ENCODE measurements at regions not wholly inside any gene's neighbourhood (a gene's known extent, or its start where the extent isn't known, plus 50 kb on each side); places are given as distances from the start of the nearest gene placed in this dataset.

GRCh38 chr4:182145334-182145905 is 97.8 kb upstream of the TENM3 start:
- Histone ChIP-seq H3K36me3 (no peaks in the 10 kb centered on the region), H3K4me3 (peak overlapping the region; percentile 60), H3K27me3 (peaks cover 81% of the 10 kb centered on the region), H3K9me3 (no peaks in the 10 kb centered on the region), H3K4me1 (peaks cover 26% of the 10 kb centered on the region), H3K27ac (no peak overlapping the region)
- 16% methylated on average over 12 of the region's 12 CpGs for WGBS
- TF ChIP-seq, protein P1, sequence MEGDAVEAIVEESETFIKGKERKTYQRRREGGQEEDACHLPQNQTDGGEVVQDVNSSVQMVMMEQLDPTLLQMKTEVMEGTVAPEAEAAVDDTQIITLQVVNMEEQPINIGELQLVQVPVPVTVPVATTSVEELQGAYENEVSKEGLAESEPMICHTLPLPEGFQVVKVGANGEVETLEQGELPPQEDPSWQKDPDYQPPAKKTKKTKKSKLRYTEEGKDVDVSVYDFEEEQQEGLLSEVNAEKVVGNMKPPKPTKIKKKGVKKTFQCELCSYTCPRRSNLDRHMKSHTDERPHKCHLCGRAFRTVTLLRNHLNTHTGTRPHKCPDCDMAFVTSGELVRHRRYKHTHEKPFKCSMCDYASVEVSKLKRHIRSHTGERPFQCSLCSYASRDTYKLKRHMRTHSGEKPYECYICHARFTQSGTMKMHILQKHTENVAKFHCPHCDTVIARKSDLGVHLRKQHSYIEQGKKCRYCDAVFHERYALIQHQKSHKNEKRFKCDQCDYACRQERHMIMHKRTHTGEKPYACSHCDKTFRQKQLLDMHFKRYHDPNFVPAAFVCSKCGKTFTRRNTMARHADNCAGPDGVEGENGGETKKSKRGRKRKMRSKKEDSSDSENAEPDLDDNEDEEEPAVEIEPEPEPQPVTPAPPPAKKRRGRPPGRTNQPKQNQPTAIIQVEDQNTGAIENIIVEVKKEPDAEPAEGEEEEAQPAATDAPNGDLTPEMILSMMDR (IDR thresholded peaks at IDR 0.05): no peak
- no peak for TF ChIP-seq EP300 (IDR thresholded peaks at IDR 0.05)
- TF ChIP-seq POLR2A (IDR thresholded peaks at IDR 0.05): no peak
- TF ChIP-seq POLR2AphosphoS5 (IDR thresholded peaks at IDR 0.05): no peak
- no peak for DNase-seq (ENCODE audit: low spot score in 2 of 2)

- Histone ChIP-seq H3K9me3 (no peaks in the 10 kb centered on the region), H3K27me3 (peaks cover 76% of the 10 kb centered on the region), H3K27ac (no peak overlapping the region), H3K36me3 (no peaks in the 10 kb centered on the region), H3K4me3 (no peak overlapping the region), H3K4me1 (peaks cover 26% of the 10 kb centered on the region)
- no peak for DNase-seq (ENCODE audit: low spot score in 2 of 2)
- 59% methylated on average over 5 of the region's 5 CpGs for WGBS
- TF ChIP-seq POLR2A (IDR thresholded peaks at IDR 0.05) (no peak), EP300 (IDR thresholded peaks at IDR 0.05) (no peak), POLR2AphosphoS5 (IDR thresholded peaks at IDR 0.05) (no peak)
- TF ChIP-seq, protein P1 (IDR thresholded peaks at IDR 0.05): no peak
Observed at GRCh38 chr4:182147391-182147790, 95.8 kb upstream of the TENM3 start.

DNA sequence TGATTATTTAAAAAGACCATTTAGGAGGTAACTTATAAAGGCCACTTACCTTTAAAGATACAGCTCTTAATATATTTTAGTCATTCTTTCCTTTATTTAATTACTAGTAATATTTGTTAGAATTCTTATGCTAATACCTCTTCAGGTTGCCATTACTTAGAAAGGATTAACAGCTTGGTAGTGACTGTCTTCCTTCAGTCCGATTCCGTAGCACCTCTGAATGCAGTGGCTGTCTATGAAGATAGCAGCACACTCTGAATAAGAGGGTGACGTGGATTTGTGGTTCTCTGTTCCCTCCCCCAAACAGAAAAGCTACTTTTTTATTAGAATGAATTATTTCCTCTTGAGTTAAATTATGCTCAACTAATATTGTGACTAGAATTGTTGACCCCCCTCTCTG is 92.6 kb upstream of the TENM3 start:
- WGBS: 88% methylated on average over 3 of the region's 3 CpGs
- no peaks in the 10 kb centered on the region for H3K9me3 ChIP-seq
- H3K4me3 ChIP-seq: no peak overlapping the region
- H3K27ac ChIP-seq: no peak overlapping the region
- peaks cover 48% of the 10 kb centered on the region for H3K27me3 ChIP-seq
- H3K4me1 ChIP-seq: no peaks in the 10 kb centered on the region
- DNase-seq (ENCODE audit: low spot score in 2 of 2): no peak
- TF ChIP-seq POLR2A (IDR thresholded peaks at IDR 0.05) (no peak), POLR2AphosphoS5 (IDR thresholded peaks at IDR 0.05) (no peak), EP300 (IDR thresholded peaks at IDR 0.05) (no peak)
- TF ChIP-seq, protein P1 (IDR thresholded peaks at IDR 0.05): no peak
- H3K36me3 ChIP-seq: no peaks in the 10 kb centered on the region

DNA sequence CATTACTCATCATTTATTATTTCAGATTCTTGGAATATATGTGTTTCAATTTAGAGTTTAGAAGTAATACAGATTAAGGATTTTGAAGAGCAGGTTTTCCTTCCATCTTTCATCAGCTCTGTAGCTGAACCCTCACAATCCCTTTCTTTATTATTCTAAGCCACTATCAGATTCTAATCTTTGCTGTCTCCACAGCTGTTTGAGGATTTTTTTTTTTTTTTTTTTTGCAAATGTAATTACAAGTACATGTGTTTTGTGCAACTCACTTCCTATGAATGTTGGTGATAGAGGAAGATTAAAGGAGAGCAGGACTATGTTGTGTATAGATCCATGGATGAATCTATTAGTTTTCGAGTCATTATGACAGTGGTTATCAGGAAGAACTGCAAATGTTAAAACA is 87.4 kb upstream of the TENM3 start:
- 80% methylated on average over 1 of the region's 1 CpG for WGBS
- Histone ChIP-seq H3K27me3 (peaks cover 20% of the 10 kb centered on the region), H3K36me3 (no peaks in the 10 kb centered on the region), H3K4me1 (no peaks in the 10 kb centered on the region), H3K4me3 (no peak overlapping the region), H3K9me3 (no peaks in the 10 kb centered on the region), H3K27ac (no peak overlapping the region)
- TF ChIP-seq EP300 (IDR thresholded peaks at IDR 0.05) (no peak), POLR2A (IDR thresholded peaks at IDR 0.05) (no peak), POLR2AphosphoS5 (IDR thresholded peaks at IDR 0.05) (no peak)
- TF ChIP-seq, protein P1 (IDR thresholded peaks at IDR 0.05): no peak
- DNase-seq (ENCODE audit: low spot score in 2 of 2): no peak

- TF ChIP-seq EP300 (IDR thresholded peaks at IDR 0.05): no peak
- H3K36me3 ChIP-seq: no peaks in the 10 kb centered on the region
- no peaks in the 10 kb centered on the region for H3K9me3 ChIP-seq
- 75% methylated on average over 8 of the region's 8 CpGs for WGBS
- no peaks in the 10 kb centered on the region for H3K27me3 ChIP-seq
- no peak for DNase-seq (ENCODE audit: low spot score in 2 of 2)
- no peak overlapping the region for H3K4me3 ChIP-seq
- H3K27ac ChIP-seq: no peak overlapping the region
- H3K4me1 ChIP-seq: no peaks in the 10 kb centered on the region
Observed at GRCh38 chr4:182163180-182163579, 80.0 kb upstream of the TENM3 start.

GRCh38 chr4:182169572-182169971 is 73.6 kb upstream of the TENM3 start:
- no peaks in the 10 kb centered on the region for H3K4me1 ChIP-seq
- DNase-seq (ENCODE audit: low spot score in 2 of 2): no peak
- 64% methylated on average over 5 of the region's 5 CpGs for WGBS
- no peaks in the 10 kb centered on the region for H3K9me3 ChIP-seq
- H3K27ac ChIP-seq: no peak overlapping the region
- H3K36me3 ChIP-seq: no peaks in the 10 kb centered on the region
- no peak overlapping the region for H3K4me3 ChIP-seq
- H3K27me3 ChIP-seq: peaks cover 4% of the 10 kb centered on the region
- TF ChIP-seq POLR2AphosphoS5 (IDR thresholded peaks at IDR 0.05) (no peak), POLR2A (IDR thresholded peaks at IDR 0.05) (no peak), EP300 (IDR thresholded peaks at IDR 0.05) (no peak)
- TF ChIP-seq, protein P1 (IDR thresholded peaks at IDR 0.05): no peak
